ENCODE measurements at regions not wholly inside any gene's neighbourhood (a gene's known extent, or its start where the extent isn't known, plus 50 kb on each side); places are given as distances from the start of the nearest gene placed in this dataset.

- TF ChIP-seq POLR2A (IDR thresholded peaks at IDR 0.05) (no peak), CTCF (IDR thresholded peaks at IDR 0.05) (no peak), EP300 (IDR thresholded peaks at IDR 0.05) (no peak), POLR2AphosphoS5 (IDR thresholded peaks at IDR 0.05) (no peak)
Observed at GRCh38 chr18:73777356-73778031, 370.1 kb downstream of the FBXO15 start.
